Neuronal stem cell (in vitro differentiated cells): ENCODE measurements at regions not wholly inside any gene's neighbourhood (a gene's known extent, or its start where the extent isn't known, plus 50 kb on each side); places are given as distances from the start of the nearest gene placed in this dataset.

Experiments used
- DNase-seq: peaks from one replicate; pipeline ENCODE4 v3.0.0-alpha.2; 2013; ENCODE audit warnings: low spot score
- H2AFZ ChIP-seq: one replicate; pipeline ENCODE4 v1.6.1; 2013; ENCODE audit warnings: mild to moderate bottlenecking, low read length, inconsistent platforms
- H2AK5ac ChIP-seq: 2 replicates; pipeline ENCODE4 v1.6.1; 2013; ENCODE audit warnings: low read depth, mild to moderate bottlenecking, inconsistent platforms, low read length, moderate library complexity, mixed read lengths
- H2BK120ac ChIP-seq: 2 replicates; pipeline ENCODE4 v1.6.1; 2013; ENCODE audit warnings: low read depth, mild to moderate bottlenecking, inconsistent platforms, low read length, moderate library complexity, mixed read lengths
- H2BK12ac ChIP-seq: one replicate; pipeline ENCODE4 v1.6.1; 2013; ENCODE audit warnings: low read length, inconsistent platforms
- H2BK15ac ChIP-seq: 2 replicates; pipeline ENCODE4 v1.6.1; 2013; ENCODE audit warnings: mild to moderate bottlenecking, low read length, inconsistent platforms, mixed read lengths
- H2BK5ac ChIP-seq: one replicate; pipeline ENCODE4 v1.6.1; 2013; ENCODE audit warnings: inconsistent platforms, mild to moderate bottlenecking, low read length, moderate library complexity
- H3K14ac ChIP-seq: one replicate; pipeline ENCODE4 v1.6.1; 2013; ENCODE audit warnings: low read length, inconsistent platforms
- H3K18ac ChIP-seq: 2 replicates; pipeline ENCODE4 v1.6.1; 2013; ENCODE audit warnings: low read length, inconsistent platforms
- H3K23ac ChIP-seq: 2 replicates; pipeline ENCODE4 v1.6.1; 2013; ENCODE audit warnings: low read depth, mild to moderate bottlenecking, mixed read lengths, low read length, inconsistent platforms; ENCODE audit not compliant: poor library complexity
- H3K27ac ChIP-seq: replicated peaks from 3 replicates; pipeline ENCODE4 v1.5.1; 2013; ENCODE audit warnings: low read length, inconsistent platforms
- H3K27me3 ChIP-seq, 3 experiments: 2 replicates each; pipeline ENCODE4 v1.6.1; 2013; ENCODE audit warnings: low read length in 3 of 3, mild to moderate bottlenecking in 2 of 3, inconsistent platforms in 1 of 3, low read depth in 1 of 3, mixed read lengths in 1 of 3, moderate library complexity in 1 of 3; ENCODE audit not compliant: control insufficient read depth in 3 of 3, insufficient read depth in 3 of 3
- H3K36me3 ChIP-seq, 2 donors: replicated peaks in 1 of 2; 2 replicates each; pipeline ENCODE4 v1.6.1; 2013; ENCODE audit warnings: low read length in 2 of 2; ENCODE audit not compliant: control insufficient read depth in 2 of 2, insufficient read depth in 2 of 2
- H3K4ac ChIP-seq: 2 replicates; pipeline ENCODE4 v1.6.1; 2013; ENCODE audit warnings: inconsistent platforms, mild to moderate bottlenecking, low read length, moderate library complexity
- H3K4me1 ChIP-seq, 2 donors: 1 replicate in 1 of 2; 2 replicates in 1 of 2; pipeline ENCODE4 v1.6.1; 2013; ENCODE audit warnings: low read length in 2 of 2, low read depth in 1 of 2; ENCODE audit not compliant: control insufficient read depth in 2 of 2, insufficient read depth in 1 of 2
- H3K4me2 ChIP-seq: one replicate; pipeline ENCODE4 v1.6.1; 2013; ENCODE audit warnings: mild to moderate bottlenecking, low read length, inconsistent platforms; ENCODE audit not compliant: insufficient read depth, poor library complexity, severe bottlenecking
- H3K4me3 ChIP-seq, 2 donors: 2 replicates each; pipeline ENCODE4 v1.5.1; 2013; ENCODE audit warnings: low read length in 2 of 2, mild to moderate bottlenecking in 2 of 2, inconsistent platforms in 1 of 2, moderate library complexity in 1 of 2
- H3K79me1 ChIP-seq: one replicate; pipeline ENCODE4 v1.6.1; 2013; ENCODE audit warnings: low read depth, mild to moderate bottlenecking, inconsistent platforms, low read length, moderate library complexity
- H3K9ac ChIP-seq: one replicate; pipeline ENCODE4 v1.6.1; 2013; ENCODE audit warnings: mild to moderate bottlenecking, low read depth, low read length, inconsistent platforms; ENCODE audit not compliant: poor library complexity
- H3K9me3 ChIP-seq, 2 donors: replicated peaks in 1 of 2; 2 replicates each; pipeline versions ENCODE3 to v1.6.1; 2013; ENCODE audit warnings: low read length in 2 of 2, mild to moderate bottlenecking in 2 of 2, inconsistent platforms in 1 of 2, low read depth in 1 of 2, mixed read lengths in 1 of 2, moderate library complexity in 1 of 2; ENCODE audit not compliant: control insufficient read depth in 2 of 2, insufficient read depth in 1 of 2
- H4K8ac ChIP-seq: one replicate; pipeline ENCODE4 v1.6.1; 2013; ENCODE audit warnings: low read depth, mild to moderate bottlenecking, inconsistent platforms, low read length, moderate library complexity
- H4K91ac ChIP-seq: one replicate; pipeline ENCODE4 v1.6.1; 2013; ENCODE audit warnings: low read length, low read depth, mild to moderate bottlenecking, inconsistent platforms; ENCODE audit not compliant: poor library complexity
- WGBS, 2 donors: extraction: QIAGEN DNeasy Blood & Tissue Kit; methylation state at CpG; one replicate each; pipeline ENCODE4 v1.1.7; 2013; ENCODE audit warnings: missing lambda C conversion rate in 2 of 2, mixed read lengths in 1 of 2; ENCODE audit not compliant: insufficient read length in 2 of 2, insufficient replicate concordance in 1 of 2; ENCODE audit errors: extremely low coverage in 2 of 2; 5-methylcytosine and 5-hydroxymethylcytosine counted together

GRCh38 chr4:60846678-60847077 is 353.4 kb upstream of the ADGRL3 start:
- Histone ChIP-seq H2BK5ac (no peak overlapping the region), H3K14ac (no peak overlapping the region), H2AK5ac (no peak overlapping the region), H3K18ac (no peak overlapping the region), H3K4me3 (no peak overlapping the region), H2BK120ac (no peak overlapping the region), H2BK12ac (no peak overlapping the region), H3K9ac (no peak overlapping the region), H3K4me2 (no peak overlapping the region), H2BK15ac (no peak overlapping the region), H4K8ac (no peak overlapping the region), H3K9me3 (no peaks in the 10 kb centered on the region), H3K23ac (no peak overlapping the region), H2AFZ (no peak overlapping the region), H3K36me3 (no peaks in the 10 kb centered on the region), H3K4me1 (no peaks in the 10 kb centered on the region), H3K4ac (no peak overlapping the region), H3K79me1 (no peaks in the 10 kb centered on the region), H3K27me3 (no peaks in the 10 kb centered on the region), H4K91ac (no peak overlapping the region), H3K27ac (no peak overlapping the region)
- no CpG with 5 or more reads among the region's 4 CpGs for WGBS, 2 donors
- no peak for DNase-seq

- no peak overlapping the region for H3K14ac ChIP-seq
- no peak for DNase-seq
- no peak overlapping the region for H2BK120ac ChIP-seq
- H2BK5ac ChIP-seq: no peak overlapping the region
- H3K9me3 ChIP-seq: no peaks in the 10 kb centered on the region
- H3K79me1 ChIP-seq: no peaks in the 10 kb centered on the region
- no peak overlapping the region for H3K27ac ChIP-seq
- H4K91ac ChIP-seq: no peak overlapping the region
- no peaks in the 10 kb centered on the region for H3K36me3 ChIP-seq
- H4K8ac ChIP-seq: no peak overlapping the region
- no peaks in the 10 kb centered on the region for H3K27me3 ChIP-seq
- no peak overlapping the region for H2BK15ac ChIP-seq
- no peaks in the 10 kb centered on the region for H3K4me1 ChIP-seq
- H3K4ac ChIP-seq: no peak overlapping the region
- H2BK12ac ChIP-seq: no peak overlapping the region
- H3K9ac ChIP-seq: no peak overlapping the region
- no peak overlapping the region for H3K18ac ChIP-seq
- no peak overlapping the region for H2AFZ ChIP-seq
- no CpG with 5 or more reads among the region's 4 CpGs for WGBS, 2 donors
- H3K4me3 ChIP-seq: no peak overlapping the region
- H3K23ac ChIP-seq: no peak overlapping the region
- no peak overlapping the region for H2AK5ac ChIP-seq
- H3K4me2 ChIP-seq: no peak overlapping the region
These were observed 352.5 kb upstream of the ADGRL3 start for GRCh38 chr4:60847614-60848013.

GRCh38 chr4:60857130-60857753 is 342.9 kb upstream of the ADGRL3 start:
- Histone ChIP-seq H4K91ac (no peak overlapping the region), H3K36me3 (no peaks in the 10 kb centered on the region), H3K79me1 (no peaks in the 10 kb centered on the region), H2BK12ac (no peak overlapping the region), H3K9me3 (no peaks in the 10 kb centered on the region), H3K18ac (no peak overlapping the region), H2BK5ac (no peak overlapping the region), H3K23ac (no peak overlapping the region), H2BK15ac (no peak overlapping the region), H3K14ac (no peak overlapping the region), H4K8ac (no peak overlapping the region), H3K4me2 (no peak overlapping the region), H3K27ac (no peak overlapping the region), H2BK120ac (no peak overlapping the region), H2AK5ac (no peak overlapping the region), H3K4me1 (peaks cover 0 to 4% of the 10 kb centered on the region in 2 donors), H2AFZ (no peak overlapping the region), H3K4me3 (no peak overlapping the region), H3K27me3 (no peaks in the 10 kb centered on the region), H3K4ac (no peak overlapping the region), H3K9ac (no peak overlapping the region)
- no peak for DNase-seq
- WGBS, 2 donors: no CpG with 5 or more reads among the region's 6 CpGs

DNA sequence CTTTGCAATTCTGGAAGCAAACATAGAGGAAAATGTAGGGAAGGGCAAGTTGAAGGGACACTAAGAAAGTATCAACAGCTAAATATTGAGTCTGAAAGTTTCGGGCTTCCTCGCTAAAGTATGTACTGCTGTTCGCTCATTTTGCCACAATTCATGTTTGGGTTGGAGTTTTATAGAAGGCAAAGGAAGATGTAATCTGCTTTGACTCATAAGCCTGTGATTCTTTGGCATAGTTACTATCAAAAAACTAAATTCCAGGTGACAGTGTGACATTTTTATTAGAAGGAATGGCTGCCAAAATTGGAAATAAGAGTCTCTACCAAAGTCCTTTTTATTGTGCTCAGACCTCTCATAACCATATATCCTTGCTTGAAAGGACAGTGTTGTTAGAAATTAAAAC is 336.7 kb upstream of the ADGRL3 start:
- Histone ChIP-seq H3K23ac (no peak overlapping the region), H2BK120ac (no peak overlapping the region), H2AK5ac (no peak overlapping the region), H3K14ac (no peak overlapping the region), H3K36me3 (no peaks in the 10 kb centered on the region), H3K4me3 (no peak overlapping the region), H3K9ac (no peak overlapping the region), H4K91ac (no peak overlapping the region), H3K4me2 (no peak overlapping the region), H3K27me3 (no peaks in the 10 kb centered on the region), H2BK5ac (no peak overlapping the region), H4K8ac (no peak overlapping the region), H3K18ac (no peak overlapping the region), H3K4me1 (no peaks in the 10 kb centered on the region), H3K27ac (no peak overlapping the region), H2BK12ac (no peak overlapping the region), H3K4ac (no peak overlapping the region), H3K79me1 (no peaks in the 10 kb centered on the region), H3K9me3 (no peaks in the 10 kb centered on the region), H2BK15ac (no peak overlapping the region), H2AFZ (no peak overlapping the region)
- whole genome bisulfite sequencing, 2 donors: no CpG with 5 or more reads among the region's 3 CpGs
- DNase-seq: no peak
